AG04449 (cell line): ENCODE measurements at regions not wholly inside any gene's neighbourhood (a gene's known extent, or its start where the extent isn't known, plus 50 kb on each side); places are given as distances from the start of the nearest gene placed in this dataset.

ENCODE experiments used
- CTCF ChIA-PET: fragments of 350-600 bp; formaldehyde crosslinking; extraction: SDS; loops from one replicate; lab custom pipeline; 2021; ENCODE audit warnings: antibody characterized with exemption; lab: Yijun Ruan, JAX
- POLR2A ChIA-PET: fragments of 400-600, 350-600 bp; formaldehyde crosslinking; extraction: SDS; loops from one replicate; lab custom pipeline; 2020; ENCODE audit warnings: antibody characterized with exemption, inconsistent platforms; lab: Yijun Ruan, JAX
- DNase-seq: peaks from one replicate; pipeline ENCODE4 v3.0.0-alpha.2; 2010; ENCODE audit warnings: low read depth, low spot score
- H3K4me3 ChIP-seq: 2 replicates; pipeline ENCODE4 v1.5.1; 2011; ENCODE audit warnings: low read depth, mild to moderate bottlenecking, control low read depth, low read length
- TF ChIP-seq, protein P1 (sequence below): IDR thresholded peaks from one replicate; pipeline ENCODE4 v1.5.1; 2011; ENCODE audit warnings: mild to moderate bottlenecking, moderate library complexity, low read length, control low read depth, inconsistent platforms; ENCODE audit not compliant: insufficient read depth; ENCODE audit errors: missing control alignments

DNA sequence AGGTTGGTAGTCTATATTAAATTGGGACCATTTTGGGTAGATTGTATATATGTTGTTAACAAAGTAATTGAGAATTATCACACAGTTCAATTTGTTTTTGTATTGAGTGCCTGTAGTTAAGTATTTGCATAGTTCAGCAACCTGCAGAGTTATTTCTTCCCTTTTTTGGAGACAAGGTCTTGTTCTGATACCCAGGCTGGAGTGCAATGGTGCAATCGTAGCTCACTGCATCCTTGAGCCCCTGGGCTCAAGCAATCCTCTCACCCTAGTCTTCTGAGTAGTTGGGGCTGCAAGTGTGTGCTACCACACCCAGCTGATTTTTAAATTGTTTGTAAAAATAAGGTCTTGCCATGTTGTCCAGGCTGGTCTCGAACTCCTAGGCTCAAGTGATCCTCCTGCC, 250.5 kb downstream of the UTRN start:
- CTCF ChIA-PET, result interaction anchor here (4.2 kb wide), 1 partner anchor 11 kb away, joined by 21 read pairs; no protein-coding TSS in a partner anchor
- POLR2A ChIA-PET, result no interaction called here
- DNase-seq, result no peak
- TF ChIP-seq, protein P1, sequence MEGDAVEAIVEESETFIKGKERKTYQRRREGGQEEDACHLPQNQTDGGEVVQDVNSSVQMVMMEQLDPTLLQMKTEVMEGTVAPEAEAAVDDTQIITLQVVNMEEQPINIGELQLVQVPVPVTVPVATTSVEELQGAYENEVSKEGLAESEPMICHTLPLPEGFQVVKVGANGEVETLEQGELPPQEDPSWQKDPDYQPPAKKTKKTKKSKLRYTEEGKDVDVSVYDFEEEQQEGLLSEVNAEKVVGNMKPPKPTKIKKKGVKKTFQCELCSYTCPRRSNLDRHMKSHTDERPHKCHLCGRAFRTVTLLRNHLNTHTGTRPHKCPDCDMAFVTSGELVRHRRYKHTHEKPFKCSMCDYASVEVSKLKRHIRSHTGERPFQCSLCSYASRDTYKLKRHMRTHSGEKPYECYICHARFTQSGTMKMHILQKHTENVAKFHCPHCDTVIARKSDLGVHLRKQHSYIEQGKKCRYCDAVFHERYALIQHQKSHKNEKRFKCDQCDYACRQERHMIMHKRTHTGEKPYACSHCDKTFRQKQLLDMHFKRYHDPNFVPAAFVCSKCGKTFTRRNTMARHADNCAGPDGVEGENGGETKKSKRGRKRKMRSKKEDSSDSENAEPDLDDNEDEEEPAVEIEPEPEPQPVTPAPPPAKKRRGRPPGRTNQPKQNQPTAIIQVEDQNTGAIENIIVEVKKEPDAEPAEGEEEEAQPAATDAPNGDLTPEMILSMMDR, result no peak
- no peak overlapping the region for H3K4me3 ChIP-seq

DNA sequence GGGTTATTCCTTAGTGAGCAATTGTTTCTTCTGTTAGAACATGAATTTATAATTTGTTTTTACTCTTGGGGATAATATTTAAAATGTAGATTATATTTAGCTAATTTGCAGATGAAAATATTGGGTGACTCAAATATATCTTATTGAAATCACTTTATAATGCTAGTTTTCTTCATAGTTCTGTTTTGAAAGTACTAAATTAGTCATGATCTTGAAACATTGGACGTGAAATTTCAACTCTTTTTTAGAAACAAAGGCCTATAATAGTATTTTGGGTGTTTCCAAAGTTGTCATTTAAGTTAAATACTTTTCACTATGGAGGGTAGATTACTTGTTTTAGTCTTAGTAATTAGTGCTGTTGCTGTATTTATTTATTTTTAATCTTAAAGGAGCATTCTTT, 250.9 kb downstream of the UTRN start:
- POLR2A ChIA-PET, result no interaction called here
- CTCF ChIA-PET, result interaction anchor here (4.2 kb wide), 1 partner anchor 11 kb away, joined by 21 read pairs; no protein-coding TSS in a partner anchor
- TF ChIP-seq, protein P1, result no peak

DNA sequence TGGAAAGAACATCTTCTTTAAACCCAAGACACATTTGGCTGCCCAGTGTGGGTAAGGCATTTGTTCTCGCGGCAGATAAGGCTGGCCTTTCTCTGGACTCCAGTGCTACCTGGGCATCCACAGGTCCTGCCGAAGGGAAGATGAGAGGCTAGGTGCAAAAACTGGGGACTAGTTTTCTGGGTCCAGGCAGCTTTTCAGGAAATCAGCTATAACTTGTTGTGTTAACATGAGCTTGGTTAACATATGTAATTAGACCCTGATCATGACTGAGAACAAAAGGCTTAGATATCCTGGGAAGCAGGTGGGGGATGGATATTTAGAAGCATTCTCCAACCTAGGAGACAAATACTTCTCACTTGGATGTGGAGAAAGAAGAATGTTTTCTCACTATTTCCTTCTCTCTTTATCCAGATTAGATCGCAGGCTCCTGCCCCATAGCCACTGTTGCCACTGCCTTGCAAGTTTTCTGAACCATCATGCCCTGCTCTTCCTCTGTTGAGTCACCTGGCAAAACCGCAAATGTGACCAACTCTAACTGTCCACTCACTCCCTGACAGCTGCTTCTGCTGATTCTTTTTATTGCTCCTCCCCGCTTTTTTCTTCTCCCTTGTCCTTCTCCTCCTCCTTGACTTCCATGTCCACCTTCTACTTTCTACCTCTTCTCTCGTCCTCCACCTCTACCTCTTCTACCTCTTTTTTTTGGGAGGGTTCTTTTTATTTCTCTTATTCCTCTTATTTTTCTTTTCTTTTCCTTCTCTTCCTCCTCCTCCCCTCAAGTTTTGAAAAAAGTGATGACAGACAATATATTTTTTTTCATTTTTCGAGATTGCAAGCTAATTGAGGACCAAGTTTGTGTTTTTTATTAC, 258.1 kb downstream of the UTRN start:
- POLR2A ChIA-PET, result no interaction called here
- CTCF ChIA-PET, result no interaction called here
- no peak overlapping the region for H3K4me3 ChIP-seq
- TF ChIP-seq, protein P1, result no peak
- DNase-seq, result no peak

More for the DNA sequence above, 250.9 kb downstream of the UTRN start:
- no peak for DNase-seq
- no peak overlapping the region for H3K4me3 ChIP-seq

DNA sequence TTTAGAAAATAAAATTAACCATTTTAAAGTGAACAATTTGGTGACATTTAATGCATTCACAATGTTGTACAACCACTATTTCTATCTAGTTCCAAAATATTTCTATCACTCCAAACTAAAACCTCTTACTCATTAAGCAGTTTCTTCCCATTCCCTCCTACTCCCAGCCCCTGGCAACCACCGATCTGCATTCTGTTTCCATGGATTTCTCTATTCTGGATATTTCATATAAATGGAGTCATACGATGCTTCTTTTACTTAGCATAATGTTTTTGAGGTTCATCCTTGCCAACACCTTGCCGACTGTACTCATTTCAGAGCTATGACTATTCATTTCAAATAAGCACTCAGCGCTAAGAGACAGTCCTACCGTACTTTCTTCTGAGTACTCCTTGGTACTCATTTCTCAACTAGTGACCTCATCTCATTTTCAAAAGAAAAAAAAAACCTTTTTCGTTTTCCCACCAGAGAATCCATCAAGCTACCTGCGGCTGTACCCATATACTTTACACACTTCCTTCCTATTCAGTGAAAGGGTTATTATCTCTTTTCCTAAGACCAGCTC, 259.2 kb downstream of the UTRN start:
- H3K4me3 ChIP-seq, result no peak overlapping the region
- no peak for DNase-seq
- ChIA-PET POLR2A (no interaction called here), CTCF (interaction anchor here (6.1 kb wide), 1 partner anchor 9 kb away, joined by 21 read pairs; no protein-coding TSS in a partner anchor)
- TF ChIP-seq, protein P1, result no peak

DNA sequence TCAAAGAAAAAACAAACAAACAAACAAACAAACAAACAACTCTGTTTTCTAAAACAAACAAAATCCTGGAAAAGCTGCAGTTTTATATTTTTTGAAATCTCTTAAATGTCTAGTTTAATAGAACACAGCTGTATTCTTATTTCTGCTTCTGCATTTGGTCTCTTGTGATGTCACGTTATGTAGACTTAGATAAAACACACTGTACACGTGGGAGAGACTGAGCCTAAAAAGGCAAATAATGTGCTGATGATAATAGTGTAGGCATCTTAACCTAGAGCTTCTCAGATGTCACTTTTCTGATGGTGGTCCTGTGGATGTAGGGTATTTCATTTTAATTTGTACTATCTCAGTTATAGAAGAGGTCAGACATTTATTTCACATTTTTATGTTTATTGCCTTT, 261.7 kb downstream of the UTRN start:
- no peak for DNase-seq
- H3K4me3 ChIP-seq, result no peak overlapping the region
- ChIA-PET POLR2A (no interaction called here), CTCF (interaction anchor here (1.1 to 6.1 kb wide), 2 partner anchors 11 to 1087 kb away, joined by 3 to 21 read pairs; no protein-coding TSS in a partner anchor)
- TF ChIP-seq, protein P1, result no peak

DNA sequence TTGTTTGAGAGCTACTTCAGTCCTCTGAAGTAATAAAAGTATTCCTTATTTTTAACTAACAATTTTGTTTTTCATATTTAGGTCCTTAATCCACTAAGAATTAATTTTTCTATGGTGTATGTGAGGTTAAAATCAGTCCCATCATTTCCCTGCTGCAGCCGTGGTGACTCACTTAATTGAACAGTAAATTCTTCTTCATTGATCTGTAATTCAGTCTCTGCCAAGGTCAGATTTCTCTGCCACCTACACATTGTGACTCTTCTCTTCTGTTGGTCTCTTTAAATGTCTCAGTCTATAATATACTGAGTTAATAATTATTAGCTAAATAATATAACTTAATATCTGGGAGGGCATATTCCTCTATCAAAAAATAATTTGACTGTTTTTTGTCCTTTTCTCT, 262.3 kb downstream of the UTRN start:
- TF ChIP-seq, protein P1, result no peak
- DNase-seq, result no peak
- H3K4me3 ChIP-seq, result no peak overlapping the region
- CTCF ChIA-PET, result interaction anchor here (1.1 to 6.1 kb wide), 2 partner anchors 12 to 1086 kb away, joined by 3 to 21 read pairs; no protein-coding TSS in a partner anchor
- POLR2A ChIA-PET, result no interaction called here
